ENCODE measurements at regions not wholly inside any gene's neighbourhood (a gene's known extent, or its start where the extent isn't known, plus 50 kb on each side); places are given as distances from the start of the nearest gene placed in this dataset.

DNA sequence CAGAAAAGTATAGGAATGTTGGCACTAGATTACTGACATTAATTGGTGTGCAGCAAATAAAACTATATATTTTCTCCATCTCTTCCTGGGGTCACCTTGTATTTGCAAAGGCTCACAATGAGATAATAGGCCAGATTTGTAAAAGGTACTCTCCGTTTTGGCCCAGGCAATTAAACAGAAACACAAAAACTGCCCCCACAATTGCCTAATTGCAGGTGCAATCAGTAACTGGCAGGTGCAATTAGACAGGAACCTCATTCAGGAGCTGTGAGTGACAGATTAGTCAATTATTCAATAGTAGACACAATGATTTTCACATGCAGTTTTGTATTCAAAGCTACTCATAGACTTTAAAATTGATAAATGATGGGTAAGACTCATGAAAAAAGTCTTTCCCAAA is 451.4 kb upstream of the ID2 start:
- H3K4me3 ChIP-seq (ENCODE audit: low read length): no peak overlapping the region
- no peak overlapping the region for H3K4me2 ChIP-seq (ENCODE audit: low read depth, low read length)
- H3K36me3 ChIP-seq (replicated peaks; ENCODE audit: insufficient read depth, low read length): no peaks in the 10 kb centered on the region
- DNase-seq: no peak
- TF ChIP-seq, protein P1, sequence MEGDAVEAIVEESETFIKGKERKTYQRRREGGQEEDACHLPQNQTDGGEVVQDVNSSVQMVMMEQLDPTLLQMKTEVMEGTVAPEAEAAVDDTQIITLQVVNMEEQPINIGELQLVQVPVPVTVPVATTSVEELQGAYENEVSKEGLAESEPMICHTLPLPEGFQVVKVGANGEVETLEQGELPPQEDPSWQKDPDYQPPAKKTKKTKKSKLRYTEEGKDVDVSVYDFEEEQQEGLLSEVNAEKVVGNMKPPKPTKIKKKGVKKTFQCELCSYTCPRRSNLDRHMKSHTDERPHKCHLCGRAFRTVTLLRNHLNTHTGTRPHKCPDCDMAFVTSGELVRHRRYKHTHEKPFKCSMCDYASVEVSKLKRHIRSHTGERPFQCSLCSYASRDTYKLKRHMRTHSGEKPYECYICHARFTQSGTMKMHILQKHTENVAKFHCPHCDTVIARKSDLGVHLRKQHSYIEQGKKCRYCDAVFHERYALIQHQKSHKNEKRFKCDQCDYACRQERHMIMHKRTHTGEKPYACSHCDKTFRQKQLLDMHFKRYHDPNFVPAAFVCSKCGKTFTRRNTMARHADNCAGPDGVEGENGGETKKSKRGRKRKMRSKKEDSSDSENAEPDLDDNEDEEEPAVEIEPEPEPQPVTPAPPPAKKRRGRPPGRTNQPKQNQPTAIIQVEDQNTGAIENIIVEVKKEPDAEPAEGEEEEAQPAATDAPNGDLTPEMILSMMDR (IDR thresholded peaks at IDR 0.05; ENCODE audit: low read length): no peak
- TF ChIP-seq EZH2 (optimal IDR thresholded peaks at IDR 0.05; ENCODE audit: low read depth, low read length) (no peak), EZH2phosphoT487 (IDR thresholded peaks at IDR 0.05; ENCODE audit: low read length) (no peak)
- no peaks in the 10 kb centered on the region for H3K9me3 ChIP-seq (replicated peaks; ENCODE audit: insufficient read depth, low read length)
- H3K4me1 ChIP-seq (ENCODE audit: low read length): 0 out of 2 replicates have a peak, but pooled peaks cover 5% of the 10 kb centered on the region
- no peak overlapping the region for H2AFZ ChIP-seq (ENCODE audit: low read length)
- H4K20me1 ChIP-seq (ENCODE audit: insufficient read depth, low read length): no peaks in the 10 kb centered on the region
- no peaks in the 10 kb centered on the region for H3K9me2 ChIP-seq (replicated peaks; ENCODE audit: insufficient read depth, low read length)
- no peaks in the 10 kb centered on the region for H3K27me3 ChIP-seq (replicated peaks; ENCODE audit: insufficient read depth, low read length)
- no peaks in the 10 kb centered on the region for H3K79me2 ChIP-seq (ENCODE audit: low read length)
- no peak overlapping the region for H3K27ac ChIP-seq (ENCODE audit: low read length)
- H3K9ac ChIP-seq (ENCODE audit: low read length): no peak overlapping the region
- no peaks in the 10 kb centered on the region; the same call in 1 of the 2 replicates for H3F3A ChIP-seq (ENCODE audit: insufficient read depth, low read length)

DNA sequence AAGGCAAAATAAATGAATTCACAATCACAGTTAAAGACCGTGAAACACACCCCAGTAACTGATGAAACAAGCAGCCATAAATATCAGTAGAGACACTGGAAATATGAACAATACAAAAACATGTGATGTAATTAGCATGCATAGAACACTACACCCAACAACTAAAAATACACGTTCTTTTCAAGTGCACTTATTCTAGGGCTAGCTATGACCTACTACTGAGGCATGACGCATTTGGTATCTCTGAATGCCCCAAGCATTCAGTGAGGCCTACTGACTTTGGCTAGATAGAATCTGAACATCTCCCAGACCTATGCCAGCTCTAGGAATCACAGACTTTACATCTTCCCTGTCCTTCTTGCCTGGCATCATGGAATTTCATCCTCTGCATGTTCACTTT is 450.0 kb upstream of the ID2 start:
- no peak for TF ChIP-seq EZH2phosphoT487 (IDR thresholded peaks at IDR 0.05; ENCODE audit: low read length)
- TF ChIP-seq EZH2 (optimal IDR thresholded peaks at IDR 0.05; ENCODE audit: low read depth, low read length): no peak
- TF ChIP-seq, protein P1 (IDR thresholded peaks at IDR 0.05; ENCODE audit: low read length): no peak
- H3K9me3 ChIP-seq (replicated peaks; ENCODE audit: insufficient read depth, low read length): no peaks in the 10 kb centered on the region
- H3K9me2 ChIP-seq (replicated peaks; ENCODE audit: insufficient read depth, low read length): no peaks in the 10 kb centered on the region
- 0 out of 2 replicates have a peak, but pooled peaks cover 5% of the 10 kb centered on the region for H3K4me1 ChIP-seq (ENCODE audit: low read length)
- H3K79me2 ChIP-seq (ENCODE audit: low read length): no peaks in the 10 kb centered on the region
- no peak for DNase-seq
- no peaks in the 10 kb centered on the region for H3K36me3 ChIP-seq (replicated peaks; ENCODE audit: insufficient read depth, low read length)
- no peak overlapping the region for H3K9ac ChIP-seq (ENCODE audit: low read length)
- no peak overlapping the region for H3K27ac ChIP-seq (ENCODE audit: low read length)
- no peaks in the 10 kb centered on the region; the same call in 1 of the 2 replicates for H3F3A ChIP-seq (ENCODE audit: insufficient read depth, low read length)
- H3K27me3 ChIP-seq (replicated peaks; ENCODE audit: insufficient read depth, low read length): no peaks in the 10 kb centered on the region
- no peak overlapping the region for H3K4me2 ChIP-seq (ENCODE audit: low read depth, low read length)
- no peak overlapping the region for H2AFZ ChIP-seq (ENCODE audit: low read length)
- H4K20me1 ChIP-seq (ENCODE audit: insufficient read depth, low read length): no peaks in the 10 kb centered on the region
- H3K4me3 ChIP-seq (ENCODE audit: low read length): no peak overlapping the region

DNA sequence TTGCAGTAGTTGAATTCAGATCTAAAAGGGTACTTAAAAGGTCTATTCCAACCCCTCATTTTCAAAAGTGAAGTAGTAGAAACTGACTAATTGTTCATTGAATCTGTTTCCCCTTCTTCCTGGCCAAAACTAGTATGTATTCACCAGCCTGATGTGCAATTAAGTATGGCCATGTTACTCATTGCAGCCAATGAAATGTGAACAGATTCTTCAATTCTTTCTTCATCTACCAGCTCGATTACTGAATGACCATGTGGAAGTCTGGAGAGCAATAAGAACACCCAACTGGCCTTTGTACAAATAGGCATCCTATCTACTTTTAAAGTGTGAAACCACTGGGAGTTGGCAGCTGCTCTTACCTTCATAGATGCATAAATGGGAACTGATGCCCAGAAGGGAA is 449.0 kb upstream of the ID2 start:
- H3K4me1 ChIP-seq (ENCODE audit: low read length): 0 out of 2 replicates have a peak, but pooled peaks cover 5% of the 10 kb centered on the region
- no peak for DNase-seq

More for the DNA sequence above, 449.0 kb upstream of the ID2 start:
- Histone ChIP-seq H3K9me3 (replicated peaks; ENCODE audit: insufficient read depth, low read length) (no peaks in the 10 kb centered on the region), H3K27ac (ENCODE audit: low read length) (no peak overlapping the region), H3K9ac (ENCODE audit: low read length) (no peak overlapping the region), H3K9me2 (replicated peaks; ENCODE audit: insufficient read depth, low read length) (no peaks in the 10 kb centered on the region), H3F3A (ENCODE audit: insufficient read depth, low read length) (no peaks in the 10 kb centered on the region; the same call in 1 of the 2 replicates), H2AFZ (ENCODE audit: low read length) (no peak overlapping the region), H3K27me3 (replicated peaks; ENCODE audit: insufficient read depth, low read length) (no peaks in the 10 kb centered on the region), H3K4me2 (ENCODE audit: low read depth, low read length) (no peak overlapping the region), H3K4me3 (ENCODE audit: low read length) (no peak overlapping the region), H4K20me1 (ENCODE audit: insufficient read depth, low read length) (no peaks in the 10 kb centered on the region), H3K79me2 (ENCODE audit: low read length) (no peaks in the 10 kb centered on the region), H3K36me3 (replicated peaks; ENCODE audit: insufficient read depth, low read length) (no peaks in the 10 kb centered on the region)
- TF ChIP-seq EZH2phosphoT487 (IDR thresholded peaks at IDR 0.05; ENCODE audit: low read length) (no peak), EZH2 (optimal IDR thresholded peaks at IDR 0.05; ENCODE audit: low read depth, low read length) (no peak)
- TF ChIP-seq, protein P1 (IDR thresholded peaks at IDR 0.05; ENCODE audit: low read length): no peak
